NCI-H526 treated with DMSO at 0.1 percent for 48 hours (cell line): ENCODE measurements at regions not wholly inside any gene's neighbourhood (a gene's known extent, or its start where the extent isn't known, plus 50 kb on each side); places are given as distances from the start of the nearest gene placed in this dataset.
A peak's percentile ranks its signal among the peaks of the same experiment; 100 is the strongest.

Source experiments
- DNase-seq: peaks from one replicate; lab custom pipeline; 2025; lab: John Stamatoyannopoulos, UW

- DNase-seq = no peak
These were observed 295.9 kb upstream of the ADGRL4 start for GRCh38 chr1:79302380-79302930.

- DNase-seq = no peak
These were observed 289.4 kb upstream of the ADGRL4 start for GRCh38 chr1:79295967-79296366.

DNA sequence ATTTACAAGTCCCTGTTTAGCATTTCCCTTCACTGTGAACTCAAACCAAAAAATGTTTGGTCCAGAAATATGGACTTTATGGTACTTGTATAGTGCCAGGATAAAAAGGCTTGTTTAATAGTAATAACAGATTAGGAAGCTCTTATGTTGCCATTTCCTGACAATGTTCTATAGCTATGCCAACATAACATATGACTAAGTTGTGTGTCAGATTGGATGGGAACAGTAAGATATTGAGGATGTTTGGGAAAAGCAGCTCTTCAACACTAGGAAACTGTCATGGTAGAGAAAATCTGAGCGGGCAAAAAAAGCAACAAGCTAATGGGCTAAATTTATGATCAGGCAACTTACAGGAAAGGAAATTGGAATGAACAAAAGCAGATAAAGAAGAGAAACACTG, 287.1 kb upstream of the ADGRL4 start:
- no peak for DNase-seq

- no peak for DNase-seq
These were observed 284.5 kb upstream of the ADGRL4 start for GRCh38 chr1:79290927-79291474.

GRCh38 chr1:79287982-79288381, 281.5 kb upstream of the ADGRL4 start:
- DNase-seq = no peak

DNA sequence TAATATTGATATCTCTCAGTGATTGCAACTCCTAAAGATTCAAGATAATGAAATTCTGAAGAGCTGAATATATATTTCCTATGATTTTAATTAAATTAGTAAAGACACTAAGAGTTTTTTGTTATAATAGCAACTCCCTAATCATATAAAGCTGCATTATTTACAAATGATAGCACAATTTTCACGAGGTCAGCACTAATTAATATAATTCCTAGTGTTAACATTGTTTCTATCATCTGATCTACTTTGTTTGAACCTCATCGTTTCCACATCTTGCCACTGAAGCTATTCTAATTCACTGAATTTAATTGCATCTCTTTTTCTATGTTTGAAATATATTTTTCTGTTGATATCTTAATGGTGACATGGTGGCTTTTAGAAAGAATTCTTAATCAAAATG, 279.1 kb upstream of the ADGRL4 start:
- DNase-seq = no peak

GRCh38 chr1:79283451-79283850, 276.9 kb upstream of the ADGRL4 start:
- no peak for DNase-seq

DNA sequence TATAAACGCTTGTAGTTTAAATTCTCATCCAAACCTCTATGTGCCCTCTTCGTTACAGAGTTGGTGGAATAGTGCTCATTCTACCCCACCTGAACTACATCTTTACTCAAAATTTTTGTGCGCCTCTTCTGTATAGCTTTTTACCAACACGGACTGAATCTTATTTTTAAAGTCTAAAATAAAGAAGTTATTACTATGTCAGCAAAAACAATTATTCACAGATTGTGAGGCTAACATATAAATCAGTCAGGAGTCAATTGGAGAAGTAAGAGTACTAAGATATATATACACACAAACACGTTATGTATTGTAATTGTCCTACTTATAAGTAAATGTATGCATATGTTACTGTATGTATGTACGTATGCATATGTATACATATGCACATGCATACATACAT, 274.9 kb upstream of the ADGRL4 start:
- DNase-seq = no peak

GRCh38 chr1:79271759-79272158, 265.2 kb upstream of the ADGRL4 start:
- no peak for DNase-seq

DNA sequence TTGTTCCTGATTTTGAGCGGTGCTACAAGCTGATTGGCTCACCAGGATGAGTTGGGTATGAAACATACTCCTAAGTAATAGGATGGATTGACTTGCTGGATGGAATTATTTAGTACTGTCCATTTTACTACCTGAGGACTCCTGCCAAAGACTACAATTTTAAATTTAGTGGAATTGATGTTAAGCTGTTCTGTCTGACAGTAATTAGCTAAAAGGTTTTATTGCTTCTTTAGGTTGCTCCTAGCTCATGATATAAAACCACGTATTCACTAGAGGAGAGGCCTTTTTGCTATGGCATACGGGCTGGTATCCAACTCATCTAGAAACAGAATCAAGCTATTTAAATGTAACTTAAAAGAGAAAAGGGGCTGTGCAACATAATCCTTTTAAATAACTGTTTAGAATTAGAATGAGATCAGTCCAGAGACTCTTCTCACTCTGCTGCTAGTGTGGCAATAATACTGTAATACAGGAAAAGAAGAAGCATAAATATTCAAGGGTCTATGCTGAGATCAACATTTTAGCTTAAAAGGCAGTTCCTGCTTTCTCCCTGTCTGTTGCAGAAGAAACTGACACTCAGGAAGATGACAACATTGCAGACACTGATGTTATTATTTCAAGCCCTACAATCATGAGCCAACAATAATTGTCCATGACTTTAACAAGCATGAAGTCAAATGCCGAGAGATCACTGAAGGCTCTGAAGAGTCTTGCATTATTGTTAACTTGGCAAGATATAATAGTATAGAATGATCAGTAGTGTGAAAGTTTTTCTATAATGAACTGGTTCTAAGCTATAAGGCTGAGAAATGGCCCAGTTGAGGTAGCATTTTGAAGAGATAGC, 258.7 kb upstream of the ADGRL4 start:
- DNase-seq = no peak

DNA sequence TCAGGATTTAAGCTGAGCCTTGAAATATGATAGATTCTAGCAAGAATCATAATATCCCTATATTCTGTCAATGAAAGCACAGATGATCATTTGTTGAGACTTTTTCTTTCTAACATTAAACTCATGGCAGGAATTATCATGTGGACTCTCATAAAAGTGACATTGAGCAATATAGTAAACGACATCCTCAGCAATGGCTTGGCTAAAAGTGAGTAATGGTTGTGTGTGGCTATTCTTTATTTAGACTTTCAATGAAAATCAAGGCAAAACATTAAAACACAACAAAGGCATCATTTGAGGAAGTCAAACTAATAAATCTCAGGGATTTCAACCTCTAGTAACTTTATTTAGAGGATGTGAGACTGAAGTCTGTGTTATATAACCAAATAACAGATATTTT, 257.8 kb upstream of the ADGRL4 start:
- DNase-seq = no peak

GRCh38 chr1:79262745-79263258, 256.3 kb upstream of the ADGRL4 start:
- DNase-seq = peak; percentile 53

DNA sequence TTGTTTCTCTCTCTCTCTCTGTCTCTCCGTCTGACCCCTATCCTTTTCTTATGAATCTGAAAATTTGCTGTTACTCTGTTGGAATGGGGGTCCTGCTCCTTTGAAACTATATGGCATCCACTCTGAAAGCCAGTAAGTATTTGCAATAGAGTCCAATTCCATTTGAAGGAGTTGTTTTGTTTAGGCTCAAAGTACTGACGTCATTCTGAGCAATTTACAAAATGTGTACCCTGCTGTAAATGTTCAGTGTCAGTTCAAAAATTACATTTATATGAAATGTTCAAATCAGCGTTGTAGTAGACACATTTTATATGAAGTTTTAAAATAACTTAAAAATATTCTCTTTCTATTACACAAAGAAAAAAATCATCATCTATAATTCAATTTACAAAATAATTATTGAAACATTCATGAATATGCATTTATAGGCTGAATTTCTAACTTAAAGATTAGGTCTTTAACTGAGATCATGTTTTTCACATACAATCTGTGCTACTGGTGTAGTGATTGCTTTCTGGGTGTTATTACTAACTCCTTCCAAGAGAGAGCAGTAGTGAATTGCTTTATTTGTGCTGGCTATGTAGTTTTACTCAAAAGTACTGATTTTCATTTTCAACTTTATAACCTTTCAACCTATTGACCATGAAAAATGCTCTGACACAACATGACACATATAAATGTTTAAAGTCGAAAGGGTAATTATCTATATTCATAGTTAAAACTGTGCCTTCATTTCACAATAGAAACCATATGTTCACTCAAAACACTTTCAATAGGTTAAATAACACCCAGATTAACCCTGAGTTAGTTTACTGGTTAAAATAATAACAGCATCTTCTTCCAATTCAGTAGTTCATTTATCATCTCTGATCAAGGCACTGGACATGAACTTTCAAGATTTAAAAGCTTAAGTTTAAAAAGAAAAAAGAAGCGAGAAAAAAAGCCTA, 253.1 kb upstream of the ADGRL4 start:
- peak; percentile 3 for DNase-seq

DNA sequence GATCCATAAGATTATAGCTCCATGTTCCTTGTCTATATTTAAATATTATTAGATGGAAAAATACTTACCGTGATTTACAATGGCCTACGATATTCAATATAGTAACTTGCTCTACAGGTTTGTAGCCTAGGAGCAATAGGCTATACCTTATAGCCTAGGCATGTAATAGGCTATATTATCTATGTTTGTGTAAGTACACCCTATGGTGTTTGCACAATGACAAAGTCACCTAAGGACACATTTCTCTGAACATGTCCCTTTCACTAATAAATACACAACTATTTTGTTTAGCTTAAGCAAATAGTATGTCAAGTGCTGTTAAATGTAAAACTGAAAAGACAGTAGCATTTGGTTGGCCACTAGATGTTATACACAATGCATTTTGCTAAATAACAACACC, 248.9 kb upstream of the ADGRL4 start:
- DNase-seq = no peak

DNA sequence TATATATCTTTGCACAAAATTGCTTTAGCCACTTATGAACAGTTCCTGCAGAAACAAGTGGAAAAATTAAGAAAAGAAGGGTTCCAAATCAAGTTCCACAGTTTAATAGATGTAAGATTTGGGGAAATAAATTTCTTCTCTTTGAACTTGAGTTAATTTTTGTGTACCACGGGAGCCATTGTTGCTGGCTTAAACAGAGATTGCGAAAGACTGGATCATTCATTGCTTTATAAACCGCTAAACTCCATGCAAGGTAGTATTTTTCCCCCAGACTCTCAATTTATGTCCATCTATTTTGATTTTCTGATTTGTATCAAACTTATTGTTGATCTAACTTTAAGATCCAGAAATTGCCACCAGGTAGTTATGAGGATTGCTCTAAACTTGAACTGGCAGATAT, 246.1 kb upstream of the ADGRL4 start:
- DNase-seq = no peak

- DNase-seq = no peak
These were observed 233.3 kb upstream of the ADGRL4 start for GRCh38 chr1:79239840-79240239.

DNA sequence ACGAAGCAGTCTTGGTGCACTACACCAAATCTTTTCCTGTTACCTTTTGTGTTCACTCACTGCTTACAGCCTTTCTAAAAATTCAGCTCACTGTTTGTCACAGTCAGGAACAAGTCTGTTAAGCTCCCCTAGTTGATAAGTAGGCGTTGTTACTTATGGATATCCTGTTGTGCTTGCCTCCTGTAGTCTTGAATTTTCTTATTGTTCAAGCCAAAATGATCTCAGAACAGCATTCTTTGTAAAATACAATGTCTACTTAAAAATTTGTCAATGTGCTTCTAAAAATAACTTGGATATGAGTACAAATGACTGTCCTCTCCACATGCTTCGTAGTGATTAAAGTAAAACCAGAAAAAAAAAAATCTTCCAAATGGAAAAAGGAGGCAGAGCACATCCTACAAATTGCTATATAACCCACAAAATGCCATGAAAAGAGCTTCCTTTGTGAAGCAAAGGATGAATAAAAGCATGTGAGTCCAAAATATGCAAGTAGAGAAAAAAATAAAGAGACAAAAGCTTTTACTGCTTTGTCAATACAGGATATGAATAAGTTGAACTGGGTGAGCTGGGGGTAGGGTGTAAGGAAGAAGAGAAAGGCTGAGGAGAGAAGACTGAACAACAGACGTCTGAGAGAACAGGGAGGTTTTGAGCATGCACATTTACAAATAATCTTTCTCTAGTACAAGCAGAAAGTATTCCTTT, 228.9 kb upstream of the ADGRL4 start:
- DNase-seq = no peak

- no peak for DNase-seq
These were observed 226.3 kb upstream of the ADGRL4 start for GRCh38 chr1:79232818-79233217.

DNA sequence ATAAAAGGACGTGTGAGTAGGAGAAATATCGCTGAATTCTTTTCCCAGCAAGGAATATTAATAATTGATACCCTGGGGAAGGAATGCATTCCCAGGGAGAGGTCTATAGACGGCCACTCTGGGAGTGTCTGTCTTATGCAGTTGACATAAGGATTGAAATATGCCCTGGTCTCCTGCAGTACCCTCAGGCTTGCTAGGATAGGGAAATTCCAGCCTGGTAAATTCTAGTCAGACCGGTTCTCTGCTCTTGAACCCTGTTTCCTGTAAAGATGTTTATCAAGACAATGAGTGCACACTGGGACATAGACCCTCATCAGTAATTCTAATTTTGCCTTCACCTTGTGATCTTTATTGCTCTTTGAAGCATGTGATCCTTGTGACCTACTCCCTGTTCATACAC, 224.2 kb upstream of the ADGRL4 start:
- peak; percentile 14 for DNase-seq

- DNase-seq = no peak
These were observed 220.4 kb upstream of the ADGRL4 start for GRCh38 chr1:79226963-79227362.

- no peak for DNase-seq
These were observed 218.0 kb upstream of the ADGRL4 start for GRCh38 chr1:79224537-79224936.

- DNase-seq = no peak
These were observed 214.0 kb upstream of the ADGRL4 start for GRCh38 chr1:79220509-79220908.
